GM23248 (cell line): ENCODE measurements at regions not wholly inside any gene's neighbourhood (a gene's known extent, or its start where the extent isn't known, plus 50 kb on each side); places are given as distances from the start of the nearest gene placed in this dataset.

Source experiments
- EZH2 ChIP-seq: fragments of 200-600 bp; sonication (generic); IDR thresholded peaks from 2 replicates; pipeline ENCODE4 v1.6.1; 2018; ENCODE audit warnings: antibody characterized with exemption, mild to moderate bottlenecking; ENCODE audit not compliant: insufficient read depth, poor library complexity, severe bottlenecking
- EZH2phosphoT487 ChIP-seq: fragments of 200-600 bp; sonication (generic); IDR thresholded peaks from 2 replicates; pipeline ENCODE4 v1.6.1; 2018; ENCODE audit warnings: antibody characterized with exemption, moderate library complexity, mild to moderate bottlenecking, low read depth; ENCODE audit not compliant: insufficient read depth

GRCh38 chr12:105453316-105453715, 122.8 kb downstream of the C12orf75 start:
- no peak for TF ChIP-seq EZH2
- TF ChIP-seq EZH2phosphoT487, result no peak
